ENCODE measurements at regions not wholly inside any gene's neighbourhood (a gene's known extent, or its start where the extent isn't known, plus 50 kb on each side); places are given as distances from the start of the nearest gene placed in this dataset.

DNA sequence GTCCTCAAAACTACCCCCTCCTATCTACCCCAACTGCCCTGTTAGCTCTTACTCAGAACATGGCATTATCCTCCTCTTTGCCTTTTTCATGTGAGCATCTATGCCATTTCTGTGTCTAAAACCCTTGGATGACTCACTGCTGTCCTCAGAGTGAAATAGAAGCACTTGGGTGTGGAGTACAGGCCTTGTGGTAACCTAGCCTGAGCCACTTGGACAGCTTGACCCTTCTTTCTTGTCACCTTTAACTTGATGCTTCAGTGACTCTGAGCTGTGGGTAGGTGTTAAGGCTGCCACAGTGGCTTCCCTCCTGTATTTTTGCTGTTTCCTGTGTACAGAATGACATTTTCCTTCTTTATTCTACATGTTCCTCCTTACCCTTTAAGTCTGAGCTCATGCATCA lies 391.4 kb downstream of the SH3GL2 start:
- TF ChIP-seq, protein P1, sequence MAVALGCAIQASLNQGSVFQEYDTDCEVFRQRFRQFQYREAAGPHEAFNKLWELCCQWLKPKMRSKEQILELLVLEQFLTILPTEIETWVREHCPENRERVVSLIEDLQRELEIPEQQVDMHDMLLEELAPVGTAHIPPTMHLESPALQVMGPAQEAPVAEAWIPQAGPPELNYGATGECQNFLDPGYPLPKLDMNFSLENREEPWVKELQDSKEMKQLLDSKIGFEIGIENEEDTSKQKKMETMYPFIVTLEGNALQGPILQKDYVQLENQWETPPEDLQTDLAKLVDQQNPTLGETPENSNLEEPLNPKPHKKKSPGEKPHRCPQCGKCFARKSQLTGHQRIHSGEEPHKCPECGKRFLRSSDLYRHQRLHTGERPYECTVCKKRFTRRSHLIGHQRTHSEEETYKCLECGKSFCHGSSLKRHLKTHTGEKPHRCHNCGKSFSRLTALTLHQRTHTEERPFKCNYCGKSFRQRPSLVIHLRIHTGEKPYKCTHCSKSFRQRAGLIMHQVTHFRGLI (CRISPR knock-in tag; IDR thresholded peaks at IDR 0.05), result no peak
- TF ChIP-seq NCOA1 (IDR thresholded peaks at IDR 0.05; ENCODE audit: low read depth), result no peak
- TF ChIP-seq ZEB2 (IDR thresholded peaks at IDR 0.05), result no peak
- no peak for TF ChIP-seq ZBTB1 (CRISPR knock-in tag; IDR thresholded peaks at IDR 0.05; ENCODE audit: borderline replicate concordance, low read depth)
- no peak for TF ChIP-seq ZNF354B (CRISPR knock-in tag; IDR thresholded peaks at IDR 0.05)
- TF ChIP-seq, protein P2, sequence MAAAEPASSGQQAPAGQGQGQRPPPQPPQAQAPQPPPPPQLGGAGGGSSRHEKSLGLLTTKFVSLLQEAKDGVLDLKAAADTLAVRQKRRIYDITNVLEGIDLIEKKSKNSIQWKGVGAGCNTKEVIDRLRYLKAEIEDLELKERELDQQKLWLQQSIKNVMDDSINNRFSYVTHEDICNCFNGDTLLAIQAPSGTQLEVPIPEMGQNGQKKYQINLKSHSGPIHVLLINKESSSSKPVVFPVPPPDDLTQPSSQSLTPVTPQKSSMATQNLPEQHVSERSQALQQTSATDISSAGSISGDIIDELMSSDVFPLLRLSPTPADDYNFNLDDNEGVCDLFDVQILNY (CRISPR knock-in tag; IDR thresholded peaks at IDR 0.05), result no peak
- TF ChIP-seq CSDE1 (IDR thresholded peaks at IDR 0.05), result no peak
- TF ChIP-seq MIER1 (IDR thresholded peaks at IDR 0.05; ENCODE audit: low read depth), result no peak
- no peak for TF ChIP-seq ZNF764 (CRISPR knock-in tag; IDR thresholded peaks at IDR 0.05; ENCODE audit: low read depth)
- TF ChIP-seq ZFP1 (CRISPR knock-in tag; IDR thresholded peaks at IDR 0.05), result no peak
- no peak for TF ChIP-seq TCF7L2 (IDR thresholded peaks at IDR 0.05; ENCODE audit: low read depth, low read length)
- TF ChIP-seq TEAD4 (IDR thresholded peaks at IDR 0.05; ENCODE audit: low read length), result no peak
- TF ChIP-seq TEAD4 (CRISPR knock-in tag; IDR thresholded peaks at IDR 0.05; ENCODE audit: borderline replicate concordance), result no peak
- TF ChIP-seq MTA3 (IDR thresholded peaks at IDR 0.05; ENCODE audit: borderline replicate concordance), result no peak
- TF ChIP-seq CBX2 (IDR thresholded peaks at IDR 0.05; ENCODE audit: insufficient read depth, low read length, poor library complexity, severe bottlenecking), result no peak
- no peak for TF ChIP-seq TAL1 (IDR thresholded peaks at IDR 0.05)
- TF ChIP-seq, protein P3, sequence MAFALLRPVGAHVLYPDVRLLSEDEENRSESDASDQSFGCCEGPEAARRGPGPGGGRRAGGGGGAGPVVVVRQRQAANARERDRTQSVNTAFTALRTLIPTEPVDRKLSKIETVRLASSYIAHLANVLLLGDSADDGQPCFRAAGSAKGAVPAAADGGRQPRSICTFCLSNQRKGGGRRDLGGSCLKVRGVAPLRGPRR (CRISPR knock-in tag; IDR thresholded peaks at IDR 0.05), result no peak
- TF ChIP-seq NR4A1 (CRISPR knock-in tag; IDR thresholded peaks at IDR 0.05), result no peak
- TF ChIP-seq NR4A1 (tag; IDR thresholded peaks at IDR 0.05), result no peak
- no peak for TF ChIP-seq CC2D1A (IDR thresholded peaks at IDR 0.05)
- TF ChIP-seq, protein P4, sequence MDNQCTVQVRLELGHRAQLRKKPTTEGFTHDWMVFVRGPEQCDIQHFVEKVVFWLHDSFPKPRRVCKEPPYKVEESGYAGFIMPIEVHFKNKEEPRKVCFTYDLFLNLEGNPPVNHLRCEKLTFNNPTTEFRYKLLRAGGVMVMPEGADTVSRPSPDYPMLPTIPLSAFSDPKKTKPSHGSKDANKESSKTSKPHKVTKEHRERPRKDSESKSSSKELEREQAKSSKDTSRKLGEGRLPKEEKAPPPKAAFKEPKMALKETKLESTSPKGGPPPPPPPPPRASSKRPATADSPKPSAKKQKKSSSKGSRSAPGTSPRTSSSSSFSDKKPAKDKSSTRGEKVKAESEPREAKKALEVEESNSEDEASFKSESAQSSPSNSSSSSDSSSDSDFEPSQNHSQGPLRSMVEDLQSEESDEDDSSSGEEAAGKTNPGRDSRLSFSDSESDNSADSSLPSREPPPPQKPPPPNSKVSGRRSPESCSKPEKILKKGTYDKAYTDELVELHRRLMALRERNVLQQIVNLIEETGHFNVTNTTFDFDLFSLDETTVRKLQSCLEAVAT (IDR thresholded peaks at IDR 0.05), result no peak
- no peaks in the 10 kb centered on the region for H3K9me3 ChIP-seq (replicated peaks; ENCODE audit: control insufficient read depth, insufficient read depth, low read depth, low read length)
- no peak overlapping the region for H3K4me3 ChIP-seq
- POLR2A ChIA-PET, result no interaction called here
- no peak overlapping the region for H3K9ac ChIP-seq (ENCODE audit: insufficient read depth in 1 of 2, low read depth in 2 of 2, low read length in 2 of 2)
- no TSS peak for BruUV-seq (replicated peaks)
- no peaks in the 10 kb centered on the region for H4K20me1 ChIP-seq (replicated peaks; ENCODE audit: control insufficient read depth, insufficient read depth, low read length)
- no peaks in the 10 kb centered on the region for H3K27me3 ChIP-seq (ENCODE audit: control insufficient read depth in 2 of 2, insufficient read depth in 2 of 2, low read length in 2 of 2)
- no peaks in the 10 kb centered on the region for H3K79me2 ChIP-seq (ENCODE audit: control insufficient read depth, insufficient read depth, low read length)
- FAIRE-seq (no peak), DNase-seq (ENCODE audit: extremely low read depth in 1 of 4, low spot score in 3 of 4) (no peak), ATAC-seq (no peak)
- intact Hi-C loops (cut with micrococcal nuclease), result no loop called here
- no peak overlapping the region for H2AFZ ChIP-seq (ENCODE audit: low read depth, low read length)
- H3K4me1 ChIP-seq (replicated peaks in 1 of 2; ENCODE audit: control insufficient read depth in 2 of 2, insufficient read depth in 2 of 2, low read length in 2 of 2), result no peaks in the 10 kb centered on the region
- H3K4me2 ChIP-seq (ENCODE audit: insufficient read depth, low read length), result no peak overlapping the region
- no peak overlapping the region for H3K27ac ChIP-seq (ENCODE audit: extremely low read depth, low read depth, low read length)
- CTCF ChIA-PET (ENCODE audit: low intra/inter-chr PET ratio), result no interaction called here
- no peaks in the 10 kb centered on the region for H3K36me3 ChIP-seq (ENCODE audit: control insufficient read depth, insufficient read depth, low read length)
- in situ Hi-C loops (cut with MboI), result no loop called here
- no peaks in the 10 kb centered on the region for H3K9me1 ChIP-seq (ENCODE audit: control insufficient read depth, insufficient read depth, low read length)

All from K562 (cell line).